ENCODE measurements at regions not wholly inside any gene's neighbourhood (a gene's known extent, or its start where the extent isn't known, plus 50 kb on each side); places are given as distances from the start of the nearest gene placed in this dataset.

DNA sequence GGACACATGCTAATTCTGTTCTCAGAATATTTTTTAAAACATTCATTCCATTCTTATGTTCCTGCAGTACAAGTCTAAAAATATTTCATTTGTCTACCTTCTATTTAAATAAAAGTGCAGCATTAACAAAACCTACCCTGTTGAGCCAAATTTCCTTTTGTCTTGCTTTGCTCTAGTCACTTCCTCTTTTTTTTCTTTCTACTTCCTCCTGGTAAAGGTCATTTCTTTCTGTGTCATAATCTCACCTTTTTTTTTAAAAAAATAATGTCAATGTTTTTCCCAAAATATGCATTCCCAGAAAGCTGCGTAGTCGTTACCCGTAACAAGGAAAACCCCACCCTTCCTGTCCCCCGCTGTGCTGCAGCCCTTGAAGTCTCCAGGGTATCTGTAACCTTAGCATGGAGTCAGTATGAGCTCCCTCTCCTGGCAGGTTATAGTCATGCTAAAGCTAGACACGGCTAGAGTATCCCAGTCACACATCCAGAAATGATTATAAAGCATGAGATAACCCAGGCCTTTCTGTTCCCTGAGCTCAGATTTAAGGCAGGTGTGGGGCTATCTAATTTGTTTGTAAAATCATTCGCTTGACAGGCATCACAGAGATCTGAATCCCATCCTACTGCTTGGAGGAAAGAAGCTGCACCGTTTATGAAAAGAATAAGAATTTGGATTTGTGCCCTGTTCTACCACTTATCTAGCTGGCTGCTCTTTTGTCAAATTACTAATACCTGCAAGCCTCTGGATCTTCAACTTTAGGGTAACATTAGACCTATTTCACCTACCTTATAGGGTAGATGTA, 51.1 kb upstream of the EED start:
- no peaks in the 10 kb centered on the region for H3K36me3 Mint-ChIP-seq (ENCODE audit: insufficient read depth, unreplicated experiment)
- DNase-seq (ENCODE audit: unreplicated experiment) = peak; percentile 92
- ChIA-PET POLR2A (interaction anchor here (0.7 to 2.1 kb wide), 14 partner anchors 10 to 338 kb away, joined by 3 to 29 read pairs (median 4); partner anchors contain the start of genes CCDC83 and PICALM), CTCF (interaction anchor here (0.6 to 3.6 kb wide), 67 partner anchors 8 to 596 kb away, joined by 3 to 55 read pairs (median 4); partner anchors contain the start of genes CCDC83 and PICALM)
- TF ChIP-seq, protein P1, sequence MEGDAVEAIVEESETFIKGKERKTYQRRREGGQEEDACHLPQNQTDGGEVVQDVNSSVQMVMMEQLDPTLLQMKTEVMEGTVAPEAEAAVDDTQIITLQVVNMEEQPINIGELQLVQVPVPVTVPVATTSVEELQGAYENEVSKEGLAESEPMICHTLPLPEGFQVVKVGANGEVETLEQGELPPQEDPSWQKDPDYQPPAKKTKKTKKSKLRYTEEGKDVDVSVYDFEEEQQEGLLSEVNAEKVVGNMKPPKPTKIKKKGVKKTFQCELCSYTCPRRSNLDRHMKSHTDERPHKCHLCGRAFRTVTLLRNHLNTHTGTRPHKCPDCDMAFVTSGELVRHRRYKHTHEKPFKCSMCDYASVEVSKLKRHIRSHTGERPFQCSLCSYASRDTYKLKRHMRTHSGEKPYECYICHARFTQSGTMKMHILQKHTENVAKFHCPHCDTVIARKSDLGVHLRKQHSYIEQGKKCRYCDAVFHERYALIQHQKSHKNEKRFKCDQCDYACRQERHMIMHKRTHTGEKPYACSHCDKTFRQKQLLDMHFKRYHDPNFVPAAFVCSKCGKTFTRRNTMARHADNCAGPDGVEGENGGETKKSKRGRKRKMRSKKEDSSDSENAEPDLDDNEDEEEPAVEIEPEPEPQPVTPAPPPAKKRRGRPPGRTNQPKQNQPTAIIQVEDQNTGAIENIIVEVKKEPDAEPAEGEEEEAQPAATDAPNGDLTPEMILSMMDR (IDR thresholded peaks at IDR 0.05; ENCODE audit: unreplicated experiment) = peak; percentile 64
- BruUV-seq (replicated peaks) = no TSS peak
- intact Hi-C loops (cut with micrococcal nuclease) = loop anchor here (1.0 kb wide), 3 partner anchors 126 to 338 kb away; partner anchors contain the start of gene CCDC83
- H3K9me3 Mint-ChIP-seq (ENCODE audit: unreplicated experiment) = no peaks in the 10 kb centered on the region
- H3K4me3 Mint-ChIP-seq (ENCODE audit: unreplicated experiment) = peak overlapping the region; percentile 69
- no peaks in the 10 kb centered on the region for H3K27me3 Mint-ChIP-seq (ENCODE audit: insufficient read depth, unreplicated experiment)
- H3K4me1 Mint-ChIP-seq (ENCODE audit: insufficient read depth, unreplicated experiment) = peaks cover 15% of the 10 kb centered on the region
- peak overlapping the region; percentile 57 for H3K27ac Mint-ChIP-seq (ENCODE audit: low read depth, unreplicated experiment)

DNA sequence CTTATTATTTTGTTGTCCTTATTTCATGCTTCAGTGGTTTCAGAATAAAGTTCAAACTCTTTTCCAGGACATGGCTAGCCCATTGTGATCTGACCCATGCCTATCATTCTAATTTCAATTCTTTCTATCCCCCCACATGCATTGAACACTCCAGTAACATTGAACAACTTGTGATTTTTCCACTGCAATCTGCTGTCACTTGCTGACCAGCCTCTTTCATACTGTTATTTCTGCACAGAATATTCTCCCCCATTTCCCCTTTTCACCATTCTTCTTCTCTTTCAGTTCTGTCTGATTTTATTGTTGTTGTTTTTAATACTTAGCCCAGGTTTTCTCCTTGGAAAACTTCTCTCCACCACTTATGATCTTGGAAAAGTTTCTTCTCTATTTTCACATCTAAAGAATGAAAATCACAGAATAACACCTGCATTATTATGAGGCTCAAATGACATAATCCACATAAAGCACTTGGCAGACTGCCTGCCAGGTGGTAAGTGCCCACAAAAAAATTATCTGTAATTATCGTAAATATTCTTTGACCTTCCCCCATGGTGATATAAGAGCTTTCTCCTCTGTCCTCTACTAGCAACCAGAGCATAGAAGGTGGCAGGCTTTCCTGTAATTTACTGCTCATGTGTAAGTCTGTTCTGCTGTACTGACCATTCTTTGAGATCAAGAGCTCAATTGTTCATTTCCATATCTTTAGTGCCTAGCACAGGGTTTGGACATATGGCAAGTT, 51.9 kb upstream of the EED start:
- POLR2A ChIA-PET = interaction anchor here (0.6 to 2.1 kb wide), 9 partner anchors 9 to 338 kb away, joined by 3 to 29 read pairs (median 5); partner anchors contain the start of genes CCDC83 and PICALM
- intact Hi-C loops (cut with micrococcal nuclease) = loop anchor here (1.0 kb wide), 3 partner anchors 125 to 337 kb away; partner anchors contain the start of gene CCDC83
- Mint-ChIP-seq H3K27me3 (ENCODE audit: insufficient read depth, unreplicated experiment) (no peaks in the 10 kb centered on the region), H3K9me3 (ENCODE audit: unreplicated experiment) (no peaks in the 10 kb centered on the region), H3K27ac (ENCODE audit: low read depth, unreplicated experiment) (peak overlapping the region; percentile 57), H3K4me1 (ENCODE audit: insufficient read depth, unreplicated experiment) (peaks cover 15% of the 10 kb centered on the region), H3K36me3 (ENCODE audit: insufficient read depth, unreplicated experiment) (no peaks in the 10 kb centered on the region), H3K4me3 (ENCODE audit: unreplicated experiment) (peak overlapping the region; percentile 69)
- TF ChIP-seq, protein P1 (IDR thresholded peaks at IDR 0.05; ENCODE audit: unreplicated experiment) = no peak
- TSS peak; percentile 48 for BruUV-seq (replicated peaks)
- CTCF ChIA-PET = interaction anchor here (0.6 to 3.6 kb wide), 30 partner anchors 9 to 525 kb away, joined by 3 to 55 read pairs (median 7); partner anchors contain the start of gene CCDC83
- DNase-seq (ENCODE audit: unreplicated experiment) = no peak

DNA sequence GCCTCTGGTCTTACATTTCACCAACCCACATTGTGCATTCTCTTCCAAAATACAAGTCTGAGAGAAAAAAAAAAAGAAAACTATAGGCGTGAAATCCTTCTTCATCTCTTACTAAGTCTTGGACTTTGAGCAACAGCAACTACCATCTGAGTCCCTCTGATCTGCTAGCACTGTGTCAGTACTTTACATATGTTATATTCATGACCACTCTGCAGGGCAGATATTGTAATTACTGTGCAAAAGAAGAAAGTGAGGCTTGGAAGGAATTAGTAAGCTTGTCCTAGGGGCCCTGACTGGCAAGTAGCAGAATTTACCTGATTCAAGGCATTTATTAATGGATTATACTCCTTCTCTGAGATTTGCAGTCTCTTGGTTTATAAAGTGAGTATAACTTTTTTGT, 52.7 kb upstream of the EED start:
- H3K27me3 Mint-ChIP-seq (ENCODE audit: insufficient read depth, unreplicated experiment) = no peaks in the 10 kb centered on the region
- TF ChIP-seq, protein P1 (IDR thresholded peaks at IDR 0.05; ENCODE audit: unreplicated experiment) = no peak
- intact Hi-C loops (cut with micrococcal nuclease) = no loop called here
- no peak overlapping the region for H3K27ac Mint-ChIP-seq (ENCODE audit: low read depth, unreplicated experiment)
- H3K4me1 Mint-ChIP-seq (ENCODE audit: insufficient read depth, unreplicated experiment) = peaks cover 15% of the 10 kb centered on the region
- no peaks in the 10 kb centered on the region for H3K36me3 Mint-ChIP-seq (ENCODE audit: insufficient read depth, unreplicated experiment)
- DNase-seq (ENCODE audit: unreplicated experiment) = no peak
- H3K4me3 Mint-ChIP-seq (ENCODE audit: unreplicated experiment) = no peak overlapping the region
- ChIA-PET POLR2A (no interaction called here), CTCF (interaction anchor here (0.6 to 3.6 kb wide), 2 partner anchors 12 to 149 kb away, joined by 3 to 55 read pairs; no protein-coding TSS in a partner anchor)
- no TSS peak for BruUV-seq (replicated peaks)
- H3K9me3 Mint-ChIP-seq (ENCODE audit: unreplicated experiment) = no peaks in the 10 kb centered on the region

DNA sequence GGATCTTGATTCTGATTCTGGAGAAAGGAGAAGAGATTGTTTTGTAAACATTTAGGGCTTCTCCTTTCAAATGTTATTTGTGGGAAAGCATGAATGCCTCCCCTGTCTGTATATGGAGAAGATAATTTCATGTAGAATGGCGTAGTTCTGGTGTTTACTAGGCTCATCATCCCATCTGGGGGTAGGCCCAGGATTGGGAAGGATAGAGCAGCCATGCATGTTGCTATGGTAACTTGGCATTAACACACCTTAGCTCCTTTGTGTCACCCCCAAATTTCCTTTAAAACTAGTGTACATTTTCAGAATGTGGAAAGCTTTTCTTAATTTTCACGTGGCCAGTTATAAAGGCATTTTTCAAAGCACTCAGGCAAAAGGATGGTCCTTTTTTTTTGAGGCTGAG, 57.5 kb upstream of the EED start:
- TF ChIP-seq, protein P1 (IDR thresholded peaks at IDR 0.05; ENCODE audit: unreplicated experiment) = no peak
- Mint-ChIP-seq H3K27me3 (ENCODE audit: insufficient read depth, unreplicated experiment) (no peaks in the 10 kb centered on the region), H3K36me3 (ENCODE audit: insufficient read depth, unreplicated experiment) (no peaks in the 10 kb centered on the region), H3K27ac (ENCODE audit: low read depth, unreplicated experiment) (no peak overlapping the region), H3K4me3 (ENCODE audit: unreplicated experiment) (no peak overlapping the region), H3K4me1 (ENCODE audit: insufficient read depth, unreplicated experiment) (no peaks in the 10 kb centered on the region), H3K9me3 (ENCODE audit: unreplicated experiment) (no peaks in the 10 kb centered on the region)
- intact Hi-C loops (cut with micrococcal nuclease) = no loop called here
- ChIA-PET POLR2A (interaction anchor here (0.9 to 1.3 kb wide), 3 partner anchors 10 to 119 kb away, joined by 3 to 4 read pairs (median 3); no protein-coding TSS in a partner anchor), CTCF (interaction anchor here (1.0 to 1.4 kb wide), 4 partner anchors 71 to 332 kb away, joined by 3 to 5 read pairs (median 4); partner anchors contain the start of gene CCDC83)
- BruUV-seq (replicated peaks) = no TSS peak
- no peak for DNase-seq (ENCODE audit: unreplicated experiment)
